GM20000 (cell line): ENCODE measurements at regions not wholly inside any gene's neighbourhood (a gene's known extent, or its start where the extent isn't known, plus 50 kb on each side); places are given as distances from the start of the nearest gene placed in this dataset.

ENCODE experiments used
- DNase-seq: peaks from one replicate; pipeline ENCODE4 v3.0.0; 2012; ENCODE audit warnings: low spot score
- TF ChIP-seq, protein P1 (sequence below): IDR thresholded peaks from 2 replicates; pipeline ENCODE4 v1.5.1; 2012; ENCODE audit warnings: mild to moderate bottlenecking, control low read depth; ENCODE audit errors: extremely low read depth, missing control alignments

DNA sequence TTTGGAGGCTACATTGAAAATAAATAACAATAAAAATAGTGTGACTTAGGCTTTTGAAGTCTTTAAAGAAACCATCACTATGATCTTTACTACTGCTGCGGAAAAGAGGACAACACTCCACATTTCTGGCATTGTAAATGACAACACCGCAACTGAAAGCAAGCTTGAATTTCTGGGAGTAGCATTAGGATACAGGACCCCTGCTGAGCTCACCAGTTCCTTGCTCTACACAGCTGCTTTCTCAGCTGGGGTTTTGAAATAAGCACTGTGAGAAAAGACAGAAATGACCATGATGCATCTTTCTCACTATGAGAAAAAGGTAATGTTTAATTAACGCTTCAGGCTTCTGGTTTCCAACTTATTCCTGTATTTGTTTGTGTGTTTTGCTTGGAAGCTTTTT lies 168.0 kb downstream of the TAF11L14 start:
- DNase-seq, result no peak
- TF ChIP-seq, protein P1, sequence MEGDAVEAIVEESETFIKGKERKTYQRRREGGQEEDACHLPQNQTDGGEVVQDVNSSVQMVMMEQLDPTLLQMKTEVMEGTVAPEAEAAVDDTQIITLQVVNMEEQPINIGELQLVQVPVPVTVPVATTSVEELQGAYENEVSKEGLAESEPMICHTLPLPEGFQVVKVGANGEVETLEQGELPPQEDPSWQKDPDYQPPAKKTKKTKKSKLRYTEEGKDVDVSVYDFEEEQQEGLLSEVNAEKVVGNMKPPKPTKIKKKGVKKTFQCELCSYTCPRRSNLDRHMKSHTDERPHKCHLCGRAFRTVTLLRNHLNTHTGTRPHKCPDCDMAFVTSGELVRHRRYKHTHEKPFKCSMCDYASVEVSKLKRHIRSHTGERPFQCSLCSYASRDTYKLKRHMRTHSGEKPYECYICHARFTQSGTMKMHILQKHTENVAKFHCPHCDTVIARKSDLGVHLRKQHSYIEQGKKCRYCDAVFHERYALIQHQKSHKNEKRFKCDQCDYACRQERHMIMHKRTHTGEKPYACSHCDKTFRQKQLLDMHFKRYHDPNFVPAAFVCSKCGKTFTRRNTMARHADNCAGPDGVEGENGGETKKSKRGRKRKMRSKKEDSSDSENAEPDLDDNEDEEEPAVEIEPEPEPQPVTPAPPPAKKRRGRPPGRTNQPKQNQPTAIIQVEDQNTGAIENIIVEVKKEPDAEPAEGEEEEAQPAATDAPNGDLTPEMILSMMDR, result no peak

DNA sequence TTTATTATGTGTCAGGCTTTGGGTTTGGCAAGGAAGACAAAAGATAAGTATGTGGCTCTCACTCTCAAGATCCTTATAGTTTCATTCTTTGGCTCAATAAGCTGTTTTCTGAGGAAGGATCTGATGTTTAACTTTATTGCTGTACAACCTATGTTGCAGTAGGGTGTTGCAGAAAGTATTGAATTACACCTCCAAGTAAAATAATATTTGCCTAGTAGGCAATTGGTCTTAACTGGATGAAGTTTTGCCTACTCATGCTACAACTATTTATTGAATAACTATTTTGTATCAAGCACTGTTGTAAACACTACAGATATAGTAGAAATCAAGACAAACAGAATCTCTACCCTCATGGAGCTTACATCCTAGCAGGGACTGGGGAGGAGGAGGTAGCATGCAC lies 169.7 kb downstream of the TAF11L14 start:
- TF ChIP-seq, protein P1, result no peak

DNA sequence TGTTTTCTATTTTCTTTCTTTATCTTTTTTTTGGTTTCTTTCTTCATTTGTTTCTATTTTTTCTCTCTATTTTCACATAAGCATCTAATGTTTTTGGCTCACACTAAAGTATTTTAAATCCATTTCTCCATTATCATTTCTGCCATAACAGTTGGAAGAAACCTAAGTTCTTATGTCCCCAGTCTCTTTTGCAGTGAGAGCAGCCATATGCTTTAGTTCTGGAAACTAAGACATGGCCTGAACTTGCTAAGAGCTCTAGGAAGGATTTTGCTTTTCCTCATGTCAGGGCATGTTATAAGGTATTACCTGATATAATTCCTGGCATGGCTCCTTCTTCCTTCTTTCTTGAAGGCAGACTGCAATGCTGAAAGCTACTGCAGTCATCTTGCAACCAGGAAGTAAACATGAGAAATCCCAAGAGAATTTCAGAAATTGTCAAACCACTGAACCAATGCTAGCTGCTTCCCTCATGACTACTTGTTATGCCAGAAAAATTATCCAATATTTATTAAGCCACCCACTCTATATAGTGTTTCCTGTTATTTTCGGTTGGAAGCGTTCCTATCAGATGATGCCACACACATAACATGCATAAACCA lies 171.1 kb downstream of the TAF11L14 start:
- TF ChIP-seq, protein P1, result no peak
- DNase-seq, result no peak

More for the DNA sequence above, 169.7 kb downstream of the TAF11L14 start:
- DNase-seq, result no peak

DNA sequence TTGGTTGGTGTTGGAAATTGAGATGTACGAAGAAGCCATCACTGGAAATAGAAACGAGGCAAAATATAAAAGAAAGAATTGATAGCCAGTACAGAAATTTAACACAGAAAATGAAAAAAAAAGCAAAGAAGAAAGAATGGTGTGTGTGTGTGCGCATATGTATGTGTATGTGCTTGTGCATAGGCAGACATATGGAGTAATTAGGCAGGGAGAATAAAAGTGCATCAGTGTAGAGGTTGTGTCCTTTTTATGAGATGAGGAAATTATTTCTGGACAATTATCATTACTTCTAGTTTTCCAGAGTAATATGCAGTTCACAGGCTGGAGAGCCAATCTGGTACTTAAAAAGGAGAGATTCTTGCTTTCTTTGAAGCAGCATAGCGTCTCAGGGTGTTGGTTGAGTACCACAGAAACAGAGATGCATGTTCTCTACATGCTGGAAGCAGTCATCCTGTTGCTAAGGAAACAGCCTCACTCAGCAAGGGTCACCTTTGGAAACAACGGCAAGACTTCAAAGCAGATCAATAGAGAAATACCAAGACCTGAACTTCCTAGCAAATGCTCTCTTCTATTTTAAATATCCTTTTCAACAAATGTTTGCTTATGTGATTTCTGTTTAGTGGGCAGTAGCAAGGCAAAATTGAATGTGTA lies 172.7 kb downstream of the TAF11L14 start:
- DNase-seq, result no peak

DNA sequence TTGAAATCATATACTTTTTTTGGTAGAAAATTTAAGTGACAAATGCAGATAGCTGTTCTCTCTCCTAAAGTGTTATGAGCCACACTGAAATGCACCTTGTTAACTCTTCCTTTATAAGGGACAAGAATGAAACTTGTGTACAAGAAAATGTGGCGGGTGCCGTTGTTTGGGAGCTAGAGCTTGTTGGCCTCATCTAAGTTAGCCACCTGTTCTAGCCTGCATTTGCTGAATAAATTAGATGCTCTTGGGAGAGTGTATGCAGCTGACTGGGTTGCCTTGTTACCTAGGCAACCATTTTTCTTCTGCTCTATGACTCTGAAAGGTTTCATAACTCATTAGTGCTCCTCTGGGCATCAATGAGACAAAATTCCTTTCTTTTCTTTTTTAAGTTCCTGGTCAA lies 174.3 kb downstream of the TAF11L14 start:
- DNase-seq, result no peak
- TF ChIP-seq, protein P1, result no peak

More for the DNA sequence above, 172.7 kb downstream of the TAF11L14 start:
- TF ChIP-seq, protein P1, result no peak

DNA sequence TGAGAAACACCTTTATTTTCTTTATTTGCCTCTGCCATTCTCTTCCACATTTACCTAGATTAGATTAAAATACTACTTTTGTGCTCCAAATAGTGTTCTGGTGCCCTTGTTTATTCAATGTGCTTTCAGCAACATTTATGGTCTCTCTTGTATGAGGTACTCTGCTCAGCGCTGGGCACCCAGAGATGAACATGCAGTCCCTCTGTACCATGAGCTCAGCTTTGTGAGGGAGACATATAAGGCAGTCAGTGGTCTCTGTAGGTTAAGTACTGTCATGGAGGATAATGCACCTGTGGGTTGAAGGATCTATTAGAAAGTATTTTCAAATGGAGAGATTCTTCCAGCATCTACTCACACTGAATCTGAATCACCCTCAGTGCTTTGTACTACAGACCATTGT lies 176.5 kb downstream of the TAF11L14 start:
- no peak for DNase-seq
- TF ChIP-seq, protein P1, result no peak

DNA sequence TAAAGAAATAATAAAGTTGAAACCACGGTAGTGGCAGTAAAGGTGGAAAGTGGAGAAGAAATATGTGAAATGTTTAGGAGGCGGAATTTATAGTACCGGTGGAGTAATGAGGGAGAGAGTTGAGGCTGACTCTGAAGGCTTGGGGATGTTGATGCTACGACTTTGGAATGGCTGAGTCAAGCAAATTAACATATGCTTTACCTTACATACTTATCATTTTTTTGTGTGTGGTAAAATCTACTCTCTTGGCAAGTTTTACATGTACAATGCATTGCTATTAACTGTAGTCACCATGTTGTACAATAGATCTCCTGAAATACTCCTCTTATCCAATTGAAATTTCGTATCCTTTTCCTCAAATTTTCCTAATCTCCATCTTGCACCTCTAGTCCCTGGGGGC lies 179.0 kb downstream of the TAF11L14 start:
- no peak for DNase-seq

More for the DNA sequence above, 179.0 kb downstream of the TAF11L14 start:
- TF ChIP-seq, protein P1, result no peak
